ENCODE measurements at regions not wholly inside any gene's neighbourhood (a gene's known extent, or its start where the extent isn't known, plus 50 kb on each side); places are given as distances from the start of the nearest gene placed in this dataset.

DNA sequence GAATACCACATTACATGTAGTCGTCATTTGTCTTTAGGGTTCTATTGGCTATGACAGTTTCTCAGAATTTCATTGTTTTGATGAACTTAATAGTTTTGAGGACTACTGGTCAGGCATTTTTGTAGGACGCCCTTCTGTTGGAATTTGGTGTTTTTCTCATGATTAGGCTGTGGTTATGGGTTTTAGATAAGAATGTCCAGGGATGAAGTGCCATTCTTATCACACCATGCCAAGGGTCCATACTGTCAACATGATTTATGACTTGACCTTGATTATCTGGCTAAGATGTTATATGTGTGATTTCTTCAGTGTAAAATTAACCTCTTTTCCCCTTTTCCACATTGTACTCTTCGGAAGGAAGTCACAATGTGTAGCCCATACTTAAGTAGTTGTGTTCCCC is 135.3 kb downstream of the DIPK2A start:
- TF ChIP-seq YY1 (IDR thresholded peaks at IDR 0.05; ENCODE audit: insufficient read depth, insufficient read length) (no peak), SUZ12 (IDR thresholded peaks at IDR 0.05; ENCODE audit: extremely low read depth, insufficient read depth, insufficient read length) (no peak), ZNF274 (IDR thresholded peaks at IDR 0.05; ENCODE audit: low read depth, low read length) (no peak)

Measured in NT2/D1 (cell line).